Stimulated activated CD8-positive, alpha-beta memory T cell treated with anti-CD3 and anti-CD28 coated beads, Interleukin-7, amount 100 ng/mL, for 4 hours (primary cell): ENCODE measurements at regions not wholly inside any gene's neighbourhood (a gene's known extent, or its start where the extent isn't known, plus 50 kb on each side); places are given as distances from the start of the nearest gene placed in this dataset.
"Not testable (repeated sequence)": the region's sequence is repeated elsewhere in the genome, so short reads cannot be mapped to it uniquely, and the experiment has no call there.

Experiments
- DNase-seq, 2 donors: peaks; one replicate each; pipeline ENCODE4 v3.0.0-alpha.2; 2020; ENCODE audit warnings: low read depth in 2 of 2

GRCh38 chr13:109702030-109702597 lies 84.3 kb downstream of the IRS2 start:
- DNase-seq: not testable (repeated sequence)

DNA sequence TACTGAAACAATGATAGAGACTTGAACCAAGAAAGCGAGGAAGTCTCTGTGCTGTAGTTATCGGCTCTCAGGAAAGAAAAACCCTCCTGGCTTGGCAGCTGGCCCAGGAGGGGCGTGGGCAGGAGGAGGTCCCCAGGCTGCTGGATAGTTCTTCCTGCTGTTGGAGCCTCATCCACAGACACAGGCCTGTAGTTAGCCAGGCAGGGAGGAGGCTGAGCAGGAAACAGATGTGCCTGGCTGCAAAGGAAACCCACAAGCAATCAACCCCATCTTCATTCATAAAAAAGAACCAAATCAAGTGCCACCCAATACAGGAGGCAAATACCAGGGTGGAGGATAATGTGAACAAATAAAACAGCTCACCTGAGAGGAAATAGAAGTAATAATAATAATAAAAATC lies 86.2 kb downstream of the IRS2 start:
- no peak for DNase-seq

DNA sequence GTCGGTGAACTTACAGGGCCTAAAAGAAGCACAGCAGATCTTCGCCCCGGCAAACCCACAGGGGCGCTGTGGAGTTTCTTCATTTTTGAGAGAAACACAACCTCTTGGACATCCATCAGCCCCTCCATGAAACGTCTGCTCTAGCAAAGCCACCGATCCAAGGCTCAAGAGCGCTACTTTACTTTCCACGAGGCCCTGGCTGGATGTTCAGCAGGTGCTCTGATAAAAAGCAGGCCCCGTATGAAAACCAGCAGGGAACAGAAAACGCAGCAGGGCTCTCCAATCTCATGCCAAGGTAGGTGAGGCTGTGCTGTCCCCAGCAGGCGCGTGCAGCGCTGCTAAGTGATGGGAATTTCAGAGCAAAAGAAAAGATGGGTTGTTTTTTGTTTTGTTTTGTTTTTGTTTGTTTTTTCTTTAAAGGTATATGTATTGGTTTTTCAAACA lies 86.7 kb downstream of the IRS2 start:
- DNase-seq: no peak

DNA sequence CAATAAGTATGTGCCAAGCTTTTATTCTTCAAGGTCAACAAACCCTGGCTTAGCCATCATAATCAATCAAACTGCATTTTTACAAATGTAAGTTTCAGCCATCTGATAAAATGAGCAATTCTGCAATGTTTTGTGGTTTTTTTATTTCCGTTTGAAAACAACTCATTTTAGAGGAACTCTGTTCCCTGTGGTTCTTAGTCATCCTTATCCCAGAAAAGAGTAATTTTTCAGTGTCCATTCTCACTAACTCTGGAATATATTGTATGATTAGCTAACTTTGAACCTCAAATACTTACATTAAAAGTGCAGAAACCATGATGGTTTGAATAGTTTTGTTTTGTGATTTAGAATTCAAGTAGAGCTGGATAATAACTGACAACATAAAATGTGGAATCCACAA lies 87.6 kb downstream of the IRS2 start:
- no peak for DNase-seq

DNA sequence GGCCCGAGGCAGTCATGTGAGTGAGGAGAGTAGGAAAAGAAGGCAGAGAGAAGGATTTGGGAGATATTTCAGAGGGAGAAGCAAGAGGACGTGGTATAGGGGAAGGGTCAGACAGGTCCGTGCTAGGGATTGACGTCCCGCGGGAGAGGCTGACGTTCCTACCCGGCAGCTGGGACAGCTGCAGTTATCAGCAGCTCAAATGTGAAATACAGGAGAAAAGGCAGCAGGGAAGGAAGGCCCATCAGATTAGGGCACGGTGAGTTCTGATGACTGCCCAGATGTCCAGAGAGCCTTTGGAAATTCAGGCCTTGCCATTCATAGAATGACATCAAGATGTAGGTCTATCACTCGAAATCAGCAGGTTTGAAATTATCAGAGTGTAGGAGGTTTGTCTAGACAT lies 88.4 kb downstream of the IRS2 start:
- DNase-seq: no peak

GRCh38 chr13:109695402-109696190 lies 90.8 kb downstream of the IRS2 start:
- no peak for DNase-seq

DNA sequence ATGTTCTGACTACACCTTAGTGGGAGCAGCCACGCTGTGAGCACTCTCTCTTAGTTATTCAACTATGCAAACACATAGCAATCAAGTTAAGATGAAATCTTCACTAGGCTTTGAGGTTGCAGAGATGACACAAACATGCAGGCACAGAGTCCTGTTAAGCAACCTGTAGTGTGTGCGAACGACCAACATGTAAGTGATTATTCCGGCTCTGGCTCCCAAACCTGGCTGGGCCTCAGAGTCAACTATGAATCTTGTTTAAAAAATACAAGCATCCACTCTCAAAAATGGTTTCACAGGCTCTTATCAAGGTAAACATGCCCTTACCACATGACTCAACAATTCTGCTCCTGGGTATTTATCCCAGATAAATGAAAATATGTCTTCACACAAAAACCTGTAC lies 91.4 kb downstream of the IRS2 start:
- no peak for DNase-seq

- no peak for DNase-seq
These were observed 93.2 kb downstream of the IRS2 start for GRCh38 chr13:109693213-109693612.

GRCh38 chr13:109691689-109692088 lies 94.7 kb downstream of the IRS2 start:
- DNase-seq: no peak

GRCh38 chr13:109687559-109688448 lies 98.6 kb downstream of the IRS2 start:
- no peak for DNase-seq

DNA sequence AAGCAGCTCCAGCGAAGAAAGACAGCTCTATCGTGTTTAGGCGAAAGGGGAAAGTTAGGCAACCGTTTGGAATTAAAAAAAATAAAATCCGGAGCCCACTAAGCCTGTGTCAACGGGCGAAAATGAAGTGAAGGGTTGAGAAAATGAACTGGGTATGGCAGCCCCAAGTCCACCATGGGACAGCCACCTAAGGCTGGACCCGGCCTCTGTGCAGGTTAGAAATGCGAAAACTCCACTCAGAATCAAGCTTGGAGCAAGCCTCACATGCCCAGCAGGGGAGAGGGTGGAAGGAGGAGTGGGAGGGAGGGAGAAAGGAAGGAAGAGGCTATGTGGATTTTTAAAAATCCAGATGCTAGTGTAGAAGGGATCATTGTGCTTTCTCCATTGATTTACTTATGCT lies 101.2 kb downstream of the IRS2 start:
- DNase-seq: no peak

GRCh38 chr13:109684824-109685202 lies 101.6 kb downstream of the IRS2 start:
- DNase-seq: no peak

- no peak for DNase-seq
These were observed 102.1 kb downstream of the IRS2 start for GRCh38 chr13:109684084-109684823.

GRCh38 chr13:109682534-109683244 lies 103.7 kb downstream of the IRS2 start:
- no peak for DNase-seq

GRCh38 chr13:109680930-109681329 lies 105.5 kb downstream of the IRS2 start:
- DNase-seq: no peak

- DNase-seq: no peak
These were observed 106.1 kb downstream of the IRS2 start for GRCh38 chr13:109680288-109680687.

DNA sequence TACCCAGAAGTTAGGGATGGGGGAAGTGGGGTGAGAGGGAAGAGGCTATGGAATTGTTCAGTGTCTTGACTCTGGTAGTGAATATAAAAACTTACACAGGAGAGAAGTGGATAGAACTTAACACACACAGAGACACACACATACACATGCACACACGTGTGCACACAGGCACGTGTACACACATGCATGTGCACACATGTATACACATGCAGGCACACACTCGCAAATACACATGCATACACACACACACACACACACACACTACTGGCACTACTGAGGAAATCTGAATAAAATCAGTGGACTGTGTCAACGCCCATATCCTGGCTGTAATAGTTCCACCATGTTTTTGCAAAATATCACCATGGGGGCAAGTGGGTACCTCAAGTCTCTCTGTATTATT lies 107.9 kb downstream of the IRS2 start:
- DNase-seq: no peak

- DNase-seq: no peak
These were observed 109.2 kb downstream of the IRS2 start for GRCh38 chr13:109677206-109677605.

- DNase-seq: no peak
These were observed 112.9 kb downstream of the IRS2 start for GRCh38 chr13:109673477-109673876.

- DNase-seq: no peak
These were observed 113.8 kb downstream of the IRS2 start for GRCh38 chr13:109672545-109672944.

DNA sequence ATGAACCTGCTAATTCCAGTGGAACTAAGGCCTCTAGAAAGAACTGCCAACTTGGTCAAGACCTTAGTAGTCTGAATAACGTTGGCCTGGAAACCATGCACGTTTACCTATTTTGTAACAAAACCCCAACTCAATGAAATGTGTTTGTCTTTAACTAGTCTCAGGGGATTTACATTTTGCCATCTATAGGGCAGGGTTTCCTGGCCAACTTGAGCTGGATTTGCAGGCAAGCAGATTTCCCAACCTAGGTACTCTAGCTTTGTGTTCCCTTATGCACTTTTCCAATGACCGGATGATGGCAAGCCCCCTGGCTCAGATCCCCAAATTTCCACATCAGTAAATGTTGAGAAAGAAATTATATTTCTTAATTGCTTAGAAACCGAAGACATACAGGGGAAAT lies 114.5 kb downstream of the IRS2 start:
- no peak for DNase-seq
